Testis (tissue), 2 donors: ENCODE measurements at regions not wholly inside any gene's neighbourhood (a gene's known extent, or its start where the extent isn't known, plus 50 kb on each side); places are given as distances from the start of the nearest gene placed in this dataset.

Source experiments
- POLR2A ChIP-seq: fragments of 450-650 bp; IDR thresholded peaks from one replicate; pipeline ENCODE4 v1.6.1; 2017; ENCODE audit warnings: antibody characterized with exemption, mild to moderate bottlenecking, moderate library complexity
- TF ChIP-seq, protein P1 (sequence below), 3 experiments: fragments of 450-650 bp in 2 of 3; fragments of 200-600 bp in 1 of 3; sonication (generic) in 1 of 3; IDR thresholded peaks; one replicate each; pipeline ENCODE4 v1.5.1; 2016 to 2019; ENCODE audit warnings: antibody characterized with exemption in 3 of 3, mild to moderate bottlenecking in 2 of 3, moderate library complexity in 1 of 3

GRCh38 chr7:81183326-81183725 lies 264.5 kb upstream of the SEMA3C start:
- TF ChIP-seq, protein P1, sequence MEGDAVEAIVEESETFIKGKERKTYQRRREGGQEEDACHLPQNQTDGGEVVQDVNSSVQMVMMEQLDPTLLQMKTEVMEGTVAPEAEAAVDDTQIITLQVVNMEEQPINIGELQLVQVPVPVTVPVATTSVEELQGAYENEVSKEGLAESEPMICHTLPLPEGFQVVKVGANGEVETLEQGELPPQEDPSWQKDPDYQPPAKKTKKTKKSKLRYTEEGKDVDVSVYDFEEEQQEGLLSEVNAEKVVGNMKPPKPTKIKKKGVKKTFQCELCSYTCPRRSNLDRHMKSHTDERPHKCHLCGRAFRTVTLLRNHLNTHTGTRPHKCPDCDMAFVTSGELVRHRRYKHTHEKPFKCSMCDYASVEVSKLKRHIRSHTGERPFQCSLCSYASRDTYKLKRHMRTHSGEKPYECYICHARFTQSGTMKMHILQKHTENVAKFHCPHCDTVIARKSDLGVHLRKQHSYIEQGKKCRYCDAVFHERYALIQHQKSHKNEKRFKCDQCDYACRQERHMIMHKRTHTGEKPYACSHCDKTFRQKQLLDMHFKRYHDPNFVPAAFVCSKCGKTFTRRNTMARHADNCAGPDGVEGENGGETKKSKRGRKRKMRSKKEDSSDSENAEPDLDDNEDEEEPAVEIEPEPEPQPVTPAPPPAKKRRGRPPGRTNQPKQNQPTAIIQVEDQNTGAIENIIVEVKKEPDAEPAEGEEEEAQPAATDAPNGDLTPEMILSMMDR (IDR thresholded peaks at IDR 0.05) = no peak
- TF ChIP-seq POLR2A = no peak
